Smooth muscle cell (in vitro differentiated cells): ENCODE measurements at regions not wholly inside any gene's neighbourhood (a gene's known extent, or its start where the extent isn't known, plus 50 kb on each side); places are given as distances from the start of the nearest gene placed in this dataset.

ENCODE experiments used
- DNase-seq: peaks from one replicate; lab custom pipeline; 2025; ENCODE audit not compliant: unreplicated experiment; lab: John Stamatoyannopoulos, UW
- H2AFZ ChIP-seq: fragments of 200-600 bp; sonication (generic); 2 replicates; pipeline ENCODE4 v1.6.0; 2016; ENCODE audit warnings: antibody characterized with exemption, low read depth, mild to moderate bottlenecking
- H3F3A ChIP-seq: fragments of 200-600 bp; sonication (generic); 2 replicates; pipeline ENCODE4 v1.6.0; 2017; ENCODE audit warnings: antibody characterized with exemption, low read depth
- H3K27ac ChIP-seq: fragments of 200-600 bp; sonication (generic); 2 replicates; pipeline ENCODE4 v1.5.1; 2016; ENCODE audit warnings: low read depth, mild to moderate bottlenecking
- H3K27me3 ChIP-seq: fragments of 200-600 bp; sonication (generic); 2 replicates; pipeline ENCODE4 v1.6.1; 2016; ENCODE audit warnings: low read depth, mild to moderate bottlenecking
- H3K36me3 ChIP-seq: fragments of 200-600 bp; sonication (generic); 2 replicates; pipeline ENCODE4 v1.5.1; 2016; ENCODE audit warnings: low read depth
- H3K4me1 ChIP-seq: fragments of 200-600 bp; sonication (generic); 2 replicates; pipeline ENCODE4 v1.5.1; 2016; ENCODE audit warnings: low read depth
- H3K4me2 ChIP-seq: fragments of 200-600 bp; sonication (generic); 2 replicates; pipeline ENCODE4 v1.6.0; 2016; ENCODE audit warnings: mild to moderate bottlenecking
- H3K4me3 ChIP-seq: fragments of 200-600 bp; sonication (generic); 2 replicates; pipeline ENCODE4 v1.5.1; 2016; ENCODE audit warnings: mild to moderate bottlenecking
- H3K79me2 ChIP-seq: fragments of 200-600 bp; sonication (generic); 2 replicates; pipeline ENCODE4 v1.6.0; 2016; ENCODE audit warnings: low read depth, mild to moderate bottlenecking
- H3K9ac ChIP-seq: fragments of 200-600 bp; sonication (generic); 2 replicates; pipeline ENCODE4 v1.6.0; 2016; ENCODE audit warnings: low read depth
- H3K9me3 ChIP-seq: fragments of 200-600 bp; sonication (generic); replicated peaks from 2 replicates; pipeline ENCODE4 v1.5.1; 2016; ENCODE audit warnings: low read depth
- H4K20me1 ChIP-seq: fragments of 200-600 bp; sonication (generic); 2 replicates; pipeline ENCODE4 v1.6.0; 2016; ENCODE audit warnings: low read depth
- CTCF ChIP-seq: fragments of 200-600 bp; sonication (generic); IDR thresholded peaks from 2 replicates; pipeline ENCODE4 v1.5.1; 2017; ENCODE audit warnings: borderline replicate concordance, mild to moderate bottlenecking, antibody characterized with exemption; ENCODE audit not compliant: insufficient read depth, poor library complexity, severe bottlenecking
- whole genome bisulfite sequencing: methylation state at CpG from one replicate; pipeline ENCODE4 v1.1.7; 2016; ENCODE audit warnings: low lambda C conversion rate; 5-methylcytosine and 5-hydroxymethylcytosine counted together

DNA sequence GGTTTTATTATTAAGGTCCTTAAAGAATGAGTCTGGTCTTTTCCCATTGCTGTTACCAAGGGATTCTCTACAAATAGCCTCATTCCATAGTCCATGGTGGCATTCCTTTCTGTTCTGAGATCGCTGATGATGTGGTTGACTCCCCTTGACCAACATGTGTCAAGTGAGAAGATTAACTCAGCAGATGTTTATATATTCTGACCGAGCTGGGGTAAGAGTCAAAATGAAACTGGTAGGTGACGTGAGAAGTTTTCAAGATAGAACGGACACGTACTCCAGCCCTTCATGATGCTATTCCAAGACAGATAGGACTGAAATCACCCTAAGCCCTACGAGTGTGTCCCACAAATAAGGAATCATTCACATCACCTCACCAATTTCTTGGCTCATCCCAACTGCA, 155.5 kb upstream of the WWC1 start:
- Histone ChIP-seq H3K4me1 (peaks cover 11% of the 10 kb centered on the region), H4K20me1 (no peaks in the 10 kb centered on the region), H3K27me3 (no peaks in the 10 kb centered on the region), H3K36me3 (no peaks in the 10 kb centered on the region), H3K79me2 (no peaks in the 10 kb centered on the region), H3F3A (peaks cover 6% of the 10 kb centered on the region), H2AFZ (no peak overlapping the region), H3K9ac (no peak overlapping the region), H3K9me3 (no peaks in the 10 kb centered on the region), H3K4me2 (no peak overlapping the region), H3K27ac (no peak overlapping the region), H3K4me3 (no peak overlapping the region)
- 85% methylated on average over 6 of the region's 6 CpGs for WGBS
- no peak for DNase-seq
- no peak for TF ChIP-seq CTCF

GRCh38 chr5:168136340-168136739, 155.1 kb upstream of the WWC1 start:
- Histone ChIP-seq H3K27ac (no peak overlapping the region), H3K4me3 (no peak overlapping the region), H3K27me3 (no peaks in the 10 kb centered on the region), H3K9ac (no peak overlapping the region), H4K20me1 (no peaks in the 10 kb centered on the region), H3K4me1 (peaks cover 10% of the 10 kb centered on the region), H3K36me3 (no peaks in the 10 kb centered on the region), H3K9me3 (no peaks in the 10 kb centered on the region), H2AFZ (no peak overlapping the region), H3K79me2 (no peaks in the 10 kb centered on the region), H3F3A (peaks cover 6% of the 10 kb centered on the region), H3K4me2 (no peak overlapping the region)
- TF ChIP-seq CTCF, result no peak
- whole genome bisulfite sequencing, result 93% methylated on average over 5 of the region's 5 CpGs
- DNase-seq, result no peak

DNA sequence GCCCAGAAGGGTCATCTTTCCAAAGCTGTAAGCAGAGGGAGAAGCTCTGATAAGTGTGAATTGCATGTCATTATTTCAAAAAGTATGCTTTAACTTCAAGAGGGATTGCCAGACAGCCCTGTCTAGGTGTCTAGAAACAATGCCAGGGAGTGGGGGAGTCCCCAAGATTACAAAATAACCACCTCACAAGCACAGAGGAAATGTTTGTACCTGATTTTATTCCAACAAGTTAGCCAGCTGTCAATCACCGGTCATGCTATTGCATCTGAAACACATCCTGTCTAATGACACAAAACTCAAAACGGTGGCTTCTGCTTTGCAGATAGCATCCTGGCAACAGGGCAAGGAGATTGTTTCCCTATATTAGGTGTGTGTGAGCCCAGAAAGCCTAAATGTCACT, 154.2 kb upstream of the WWC1 start:
- Histone ChIP-seq H2AFZ (no peak overlapping the region), H3K9ac (no peak overlapping the region), H3K4me3 (no peak overlapping the region), H3K79me2 (no peaks in the 10 kb centered on the region), H3K9me3 (no peaks in the 10 kb centered on the region), H3F3A (peaks cover 6% of the 10 kb centered on the region), H4K20me1 (no peaks in the 10 kb centered on the region), H3K36me3 (no peaks in the 10 kb centered on the region), H3K27ac (no peak overlapping the region), H3K27me3 (no peaks in the 10 kb centered on the region), H3K4me2 (no peak overlapping the region), H3K4me1 (peaks cover 3% of the 10 kb centered on the region)
- whole genome bisulfite sequencing, result 71% methylated on average over 2 of the region's 2 CpGs
- no peak for TF ChIP-seq CTCF
- no peak for DNase-seq

GRCh38 chr5:168140241-168140640, 151.2 kb upstream of the WWC1 start:
- no peak overlapping the region for H3K4me2 ChIP-seq
- H3K27me3 ChIP-seq, result no peaks in the 10 kb centered on the region
- TF ChIP-seq CTCF, result no peak
- no peaks in the 10 kb centered on the region for H3K36me3 ChIP-seq
- no peak overlapping the region for H3K27ac ChIP-seq
- no peaks in the 10 kb centered on the region for H3F3A ChIP-seq
- no peaks in the 10 kb centered on the region for H3K79me2 ChIP-seq
- 91% methylated on average over 6 of the region's 6 CpGs for WGBS
- H3K9me3 ChIP-seq, result no peaks in the 10 kb centered on the region
- H3K9ac ChIP-seq, result no peak overlapping the region
- H3K4me3 ChIP-seq, result no peak overlapping the region
- no peaks in the 10 kb centered on the region for H4K20me1 ChIP-seq
- no peak for DNase-seq
- H2AFZ ChIP-seq, result no peak overlapping the region
- no peaks in the 10 kb centered on the region for H3K4me1 ChIP-seq
